Amygdala (tissue), 56 donors: ENCODE measurements at regions not wholly inside any gene's neighbourhood (a gene's known extent, or its start where the extent isn't known, plus 50 kb on each side); places are given as distances from the start of the nearest gene placed in this dataset.
"Not testable (repeated sequence)": the region's sequence is repeated elsewhere in the genome, so short reads cannot be mapped to it uniquely, and the experiment has no call there.

Experiments used
- DNase-seq, 56 donors: peaks; one replicate each; lab custom pipeline; 2025; lab: John Stamatoyannopoulos, UW

- DNase-seq: no peak
Measured at GRCh38 chr13:61144834-61145593, 270.6 kb downstream of the PCDH20 start.

GRCh38 chr13:61144301-61144700 is 271.3 kb downstream of the PCDH20 start:
- no peak for DNase-seq

- DNase-seq: peak in 1 of 56 donors; percentile 13
Measured at GRCh38 chr13:61142506-61142905, 273.1 kb downstream of the PCDH20 start.

GRCh38 chr13:61138857-61139256 is 276.8 kb downstream of the PCDH20 start:
- no peak for DNase-seq

GRCh38 chr13:61136515-61136914 is 279.1 kb downstream of the PCDH20 start:
- no peak for DNase-seq

- no peak for DNase-seq
Measured at GRCh38 chr13:61136093-61136492, 279.6 kb downstream of the PCDH20 start.

- no peak for DNase-seq
Measured at GRCh38 chr13:61135583-61135982, 280.1 kb downstream of the PCDH20 start.

GRCh38 chr13:61128850-61129645 is 286.6 kb downstream of the PCDH20 start:
- DNase-seq: no peak

- DNase-seq: no peak
Measured at GRCh38 chr13:61123538-61124289, 291.9 kb downstream of the PCDH20 start.

- no peak for DNase-seq
Measured at GRCh38 chr13:61113140-61113658, 302.4 kb downstream of the PCDH20 start.

GRCh38 chr13:61111529-61111928 is 304.1 kb downstream of the PCDH20 start:
- DNase-seq: no peak

- no peak for DNase-seq
Measured at GRCh38 chr13:61110732-61111131, 304.9 kb downstream of the PCDH20 start.

- no peak for DNase-seq
Measured at GRCh38 chr13:61109741-61110140, 305.9 kb downstream of the PCDH20 start.

GRCh38 chr13:61107989-61108388 is 307.7 kb downstream of the PCDH20 start:
- DNase-seq: no peak

- DNase-seq: no peak
Measured at GRCh38 chr13:61095885-61096284, 319.8 kb downstream of the PCDH20 start.

GRCh38 chr13:61094865-61095264 is 320.8 kb downstream of the PCDH20 start:
- DNase-seq: no peak

- DNase-seq: not testable (repeated sequence)
Measured at GRCh38 chr13:61089894-61090293, 325.8 kb downstream of the PCDH20 start.

GRCh38 chr13:61086087-61086486 is 329.6 kb downstream of the PCDH20 start:
- no peak for DNase-seq

- DNase-seq: no peak
Measured at GRCh38 chr13:61084988-61085387, 330.7 kb downstream of the PCDH20 start.

GRCh38 chr13:61078976-61079770 is 336.5 kb downstream of the PCDH20 start:
- no peak for DNase-seq
